H1 (cell line): ENCODE measurements at regions not wholly inside any gene's neighbourhood (a gene's known extent, or its start where the extent isn't known, plus 50 kb on each side); places are given as distances from the start of the nearest gene placed in this dataset.

Source experiments
- CTCF ChIA-PET: fragments of 300-600 bp; sonication (Branson Sonifier 250); formaldehyde crosslinking; loops from one replicate; lab custom pipeline; 2021; ENCODE audit not compliant: partially characterized antibody; lab: Charles Lee
- POLR2A ChIA-PET: fragments of 300-600 bp; sonication (Branson Sonifier 250); formaldehyde crosslinking; loops from one replicate; lab custom pipeline; 2021; ENCODE audit warnings: inconsistent platforms; ENCODE audit not compliant: partially characterized antibody; lab: Charles Lee
- DNase-seq, 2 experiments: peaks; one replicate each; pipeline versions ENCODE4 v3.0.0 to v3.0.0-alpha.2; 2010 to 2022; ENCODE audit warnings: low spot score in 2 of 2, low read depth in 1 of 2, mixed read lengths in 1 of 2
- FAIRE-seq: peaks from 2 replicates; lab custom pipeline; 2011; peaks lifted over from hg19 to GRCh38; lab: Jason Lieb, UNC
- H2AFZ ChIP-seq: 2 replicates; pipeline ENCODE4 v1.8.1; 2012; ENCODE audit warnings: low read length, inconsistent platforms
- H2AK5ac ChIP-seq: 2 replicates; pipeline ENCODE4 v1.6.1; 2013; ENCODE audit warnings: low read depth, low read length
- H2BK120ac ChIP-seq: replicated peaks from 2 replicates; pipeline ENCODE3; 2013; ENCODE audit warnings: low read depth, low read length, inconsistent platforms
- H2BK12ac ChIP-seq: 2 replicates; pipeline ENCODE4 v1.6.1; 2013; ENCODE audit warnings: low read depth, low read length
- H2BK15ac ChIP-seq: 2 replicates; pipeline ENCODE4 v1.6.1; 2013; ENCODE audit warnings: low read length
- H2BK20ac ChIP-seq: 2 replicates; pipeline ENCODE4 v1.6.1; 2013; ENCODE audit warnings: low read length
- H2BK5ac ChIP-seq: 2 replicates; pipeline ENCODE4 v1.6.1; 2013; ENCODE audit warnings: low read depth, low read length
- H3K14ac ChIP-seq: 2 replicates; pipeline ENCODE4 v1.6.1; 2013; ENCODE audit warnings: inconsistent platforms; ENCODE audit not compliant: insufficient read length
- H3K18ac ChIP-seq: 2 replicates; pipeline ENCODE4 v1.6.1; 2013; ENCODE audit warnings: low read length; ENCODE audit errors: extremely low read depth
- H3K23ac ChIP-seq: 2 replicates; pipeline ENCODE4 v1.6.1; 2013; ENCODE audit warnings: inconsistent platforms; ENCODE audit not compliant: insufficient read length
- H3K23me2 ChIP-seq: 2 replicates; pipeline ENCODE4 v1.6.1; 2013; ENCODE audit warnings: low read depth, low read length
- H3K27ac ChIP-seq: 2 replicates; pipeline ENCODE4 v1.6.1; 2011; ENCODE audit warnings: low read depth, low read length, inconsistent platforms
- H3K27me3 ChIP-seq, 4 experiments: replicated peaks in 1 of 4; 1 replicate in 1 of 4; 2 replicates in 3 of 4; pipeline versions ENCODE4 v1.6.1 to v1.8.1; 2011 to 2013; ENCODE audit warnings: low read length in 3 of 4, mild to moderate bottlenecking in 3 of 4, inconsistent platforms in 2 of 4, mixed read lengths in 2 of 4, moderate library complexity in 1 of 4; ENCODE audit not compliant: control insufficient read depth in 3 of 4, insufficient read depth in 3 of 4; ENCODE audit errors: extremely low read depth in 1 of 4
- H3K36me3 ChIP-seq, 4 experiments: 2 replicates each; pipeline versions ENCODE4 v1.6.1 to v1.8.1; 2011 to 2013; ENCODE audit warnings: mild to moderate bottlenecking in 4 of 4, low read length in 3 of 4, moderate library complexity in 2 of 4, control low read depth in 1 of 4, inconsistent platforms in 1 of 4; ENCODE audit not compliant: insufficient read depth in 4 of 4, control insufficient read depth in 2 of 4
- H3K4ac ChIP-seq: replicated peaks from 2 replicates; pipeline ENCODE3; 2013; ENCODE audit warnings: low read length, low read depth, mixed read lengths, inconsistent platforms; ENCODE audit not compliant: insufficient read length
- H3K4me1 ChIP-seq, 4 experiments: replicated peaks in 1 of 4; 1 replicate in 1 of 4; 2 replicates in 3 of 4; pipeline versions ENCODE4 v1.6.1 to v1.8.1; 2011 to 2013; ENCODE audit warnings: low read length in 3 of 4, inconsistent platforms in 2 of 4, mixed read lengths in 1 of 4; ENCODE audit not compliant: insufficient read depth in 4 of 4, control insufficient read depth in 3 of 4
- H3K4me2 ChIP-seq, 2 experiments: 2 replicates each; pipeline versions ENCODE4 v1.6.1 to v1.8.1; 2011 to 2013; ENCODE audit warnings: low read depth in 2 of 2, low read length in 2 of 2, control low read depth in 1 of 2, inconsistent platforms in 1 of 2, mild to moderate bottlenecking in 1 of 2; ENCODE audit not compliant: insufficient read depth in 1 of 2
- H3K4me3 ChIP-seq, 4 experiments: fragments of 200-600, 300-600 bp in 1 of 4; sonication (generic), shearing (Covaris generic), sonication (Bioruptor Twin) in 1 of 4; 2 replicates each; pipeline versions ENCODE4 v1.5.1 to v1.8.1; 2011 to 2016; ENCODE audit warnings: low read length in 4 of 4, low read depth in 3 of 4, control low read depth in 2 of 4, inconsistent platforms in 2 of 4, mild to moderate bottlenecking in 2 of 4, mixed read lengths in 1 of 4, moderate library complexity in 1 of 4; ENCODE audit not compliant: insufficient read depth in 2 of 4; ENCODE audit errors: extremely low read depth in 1 of 4
- H3K56ac ChIP-seq: replicated peaks from 2 replicates; pipeline ENCODE3; 2013; ENCODE audit warnings: low read depth, mild to moderate bottlenecking, mixed read lengths, low read length, inconsistent platforms; ENCODE audit not compliant: insufficient read length
- H3K79me1 ChIP-seq: 2 replicates; pipeline ENCODE4 v1.6.1; 2013; ENCODE audit warnings: low read depth, low read length, control low read depth
- H3K79me2 ChIP-seq, 2 experiments: 2 replicates each; pipeline versions ENCODE4 v1.6.1 to v1.8.1; 2012 to 2013; ENCODE audit warnings: low read length in 2 of 2, mild to moderate bottlenecking in 2 of 2, inconsistent platforms in 1 of 2; ENCODE audit not compliant: insufficient read depth in 2 of 2, control insufficient read depth in 1 of 2
- H3K9ac ChIP-seq, 4 experiments: replicated peaks in 1 of 4; 1 replicate in 1 of 4; 2 replicates in 3 of 4; pipeline versions ENCODE4 v1.6.1 to v1.8.1; 2011 to 2013; ENCODE audit warnings: low read depth in 3 of 4, low read length in 3 of 4, control low read depth in 2 of 4, mild to moderate bottlenecking in 2 of 4, moderate library complexity in 2 of 4, inconsistent platforms in 1 of 4; ENCODE audit errors: extremely low read depth in 1 of 4
- H3K9me3 ChIP-seq, 2 experiments: 2 replicates each; pipeline versions ENCODE4 v1.6.1 to v1.8.1; 2012 to 2013; ENCODE audit warnings: mild to moderate bottlenecking in 2 of 2, moderate library complexity in 2 of 2, control low read depth in 1 of 2, inconsistent platforms in 1 of 2, low read depth in 1 of 2, low read length in 1 of 2, mixed read lengths in 1 of 2; ENCODE audit not compliant: insufficient read depth in 2 of 2
- H4K20me1 ChIP-seq, 2 experiments: replicated peaks in 1 of 2; 2 replicates each; pipeline versions ENCODE3 to v1.8.1; 2011 to 2013; ENCODE audit warnings: inconsistent platforms in 2 of 2, low read length in 2 of 2, mild to moderate bottlenecking in 1 of 2; ENCODE audit not compliant: insufficient read depth in 2 of 2, control insufficient read depth in 1 of 2
- H4K5ac ChIP-seq: 2 replicates; pipeline ENCODE4 v1.6.1; 2013; ENCODE audit warnings: low read length, low read depth, mixed read lengths, inconsistent platforms; ENCODE audit not compliant: insufficient read length
- H4K8ac ChIP-seq: 2 replicates; pipeline ENCODE4 v1.8.0; 2013; ENCODE audit warnings: mild to moderate bottlenecking, moderate library complexity, low read length, inconsistent platforms; ENCODE audit not compliant: insufficient read depth; ENCODE audit errors: extremely low read depth
- H4K91ac ChIP-seq: replicated peaks from 2 replicates; pipeline ENCODE3; 2013; ENCODE audit warnings: low read length, mixed read lengths, inconsistent platforms; ENCODE audit not compliant: insufficient read length
- SP1 ChIP-seq: IDR thresholded peaks from 2 replicates; pipeline ENCODE4 v1.6.1; 2011; ENCODE audit warnings: low read depth, low read length
- WGBS, 2 experiments: shearing (Covaris generic) in 1 of 2; methylation state at CpG; one replicate each; pipeline versions ENCODE4 v1.1.6 to v1.1.7; 2013 to 2015; ENCODE audit warnings: low lambda C conversion rate in 2 of 2, mixed read lengths in 2 of 2, inconsistent platforms in 1 of 2, low coverage in 1 of 2, missing lambda C conversion rate in 1 of 2; ENCODE audit not compliant: insufficient replicate concordance in 2 of 2, insufficient coverage in 1 of 2, insufficient read length in 1 of 2; ENCODE audit errors: extremely low coverage in 1 of 2, missing lambda C conversion rate in 1 of 2; 5-methylcytosine and 5-hydroxymethylcytosine counted together

- no peak for FAIRE-seq
- TF ChIP-seq SP1, result no peak
Observed at GRCh38 chr4:176566769-176567168, 226.0 kb downstream of the VEGFC start.

More at GRCh38 chr4:176566769-176567168, 226.0 kb downstream of the VEGFC start:
- no peak overlapping the region for H3K9ac ChIP-seq
- no peak overlapping the region for H2BK15ac ChIP-seq
- no peak overlapping the region for H3K27ac ChIP-seq
- no peak overlapping the region for H2AK5ac ChIP-seq
- H3K23ac ChIP-seq, result no peak overlapping the region
- no peak overlapping the region for H4K5ac ChIP-seq
- no peak overlapping the region for H2BK12ac ChIP-seq
- H2BK20ac ChIP-seq, result no peak overlapping the region
- no peaks in the 10 kb centered on the region; a peak in 1 of 8 replicates for H3K36me3 ChIP-seq
- H4K8ac ChIP-seq, result no peak overlapping the region
- no peaks in the 10 kb centered on the region for H3K23me2 ChIP-seq
- H3K4ac ChIP-seq, result no peak overlapping the region
- ChIA-PET POLR2A (no interaction called here), CTCF (interaction anchor here (1.3 kb wide), 1 partner anchor 480 kb away, joined by 4 read pairs; no protein-coding TSS in a partner anchor)
- no peak overlapping the region for H3K14ac ChIP-seq
- no peak overlapping the region for H2BK5ac ChIP-seq
- no peak overlapping the region for H3K4me2 ChIP-seq
- H2AFZ ChIP-seq, result no peak overlapping the region
- no peak overlapping the region for H3K18ac ChIP-seq
- 90% methylated on average over 3 of the region's 3 CpGs; no CpG with 5 or more reads in 1 of the 2 experiments for WGBS, 2 experiments
- no peak overlapping the region for H3K4me3 ChIP-seq
- DNase-seq, result no peak
- no peaks in the 10 kb centered on the region for H3K79me1 ChIP-seq
- H3K56ac ChIP-seq, result no peak overlapping the region
- no peaks in the 10 kb centered on the region for H3K4me1 ChIP-seq
- H3K79me2 ChIP-seq, result no peaks in the 10 kb centered on the region
- no peak overlapping the region for H4K91ac ChIP-seq
- no peaks in the 10 kb centered on the region for H3K27me3 ChIP-seq
- no peak overlapping the region for H2BK120ac ChIP-seq
- H3K9me3 ChIP-seq, result no peaks in the 10 kb centered on the region
- H4K20me1 ChIP-seq, result no peaks in the 10 kb centered on the region
